NCI-H146 treated with DMSO at 0.1 percent for 48 hours (cell line): ENCODE measurements at regions not wholly inside any gene's neighbourhood (a gene's known extent, or its start where the extent isn't known, plus 50 kb on each side); places are given as distances from the start of the nearest gene placed in this dataset.

ENCODE experiments used
- DNase-seq: peaks from one replicate; lab custom pipeline; 2025; ENCODE audit not compliant: unreplicated experiment; lab: John Stamatoyannopoulos, UW

DNA sequence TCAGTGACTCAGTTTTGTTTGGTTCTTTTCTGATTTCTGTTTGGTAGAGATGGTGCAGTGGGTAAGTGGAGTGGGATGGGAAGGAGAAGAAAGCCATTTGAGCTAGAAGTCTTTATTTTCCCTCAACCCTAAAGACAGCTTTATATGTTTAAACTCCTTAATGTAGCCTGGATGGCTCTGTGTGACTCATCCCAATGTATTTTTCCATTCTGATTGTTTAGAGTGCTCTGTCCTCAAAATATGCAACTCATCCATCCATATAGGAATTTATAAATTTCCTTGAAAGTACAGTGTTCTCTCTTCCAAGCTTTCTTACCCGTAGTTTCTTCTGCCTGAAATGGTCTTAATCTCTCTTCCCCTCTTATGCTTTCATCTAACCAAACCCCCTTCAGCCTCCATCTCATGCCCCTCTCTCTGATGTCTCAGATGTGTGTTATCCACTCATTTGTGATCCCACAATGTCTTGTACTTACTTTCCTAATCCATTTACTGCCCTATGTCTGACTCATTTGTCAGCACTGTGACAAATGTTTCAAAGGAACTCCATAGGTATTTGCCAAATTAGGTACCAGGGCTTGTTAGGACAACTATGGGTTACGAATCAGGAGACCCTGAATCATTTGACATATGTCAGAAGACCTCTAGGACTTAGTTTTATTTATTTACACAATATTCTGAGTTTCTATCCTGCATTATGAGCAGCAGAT is 217.5 kb upstream of the SGCD start:
- DNase-seq, result no peak

GRCh38 chr5:156119692-156120091 is 207.3 kb upstream of the SGCD start:
- DNase-seq, result no peak

DNA sequence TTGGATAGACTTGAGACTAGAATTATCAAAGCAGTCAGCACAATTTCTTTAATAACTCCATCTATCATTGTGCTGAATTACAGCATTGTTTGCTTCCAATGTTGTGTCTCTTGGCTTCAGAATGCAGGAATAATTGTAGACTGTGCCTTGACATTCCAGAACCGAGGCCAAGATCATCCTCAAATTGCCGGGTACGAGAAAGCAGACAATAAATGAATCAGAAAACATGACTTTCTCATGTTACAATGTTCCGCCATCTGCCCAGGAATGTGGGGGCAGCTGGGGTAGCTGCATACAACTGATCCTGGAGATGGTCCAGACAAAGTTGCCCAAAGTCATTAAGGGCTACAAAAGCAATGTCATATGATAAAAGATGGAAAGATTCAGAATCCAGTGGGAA is 206.2 kb upstream of the SGCD start:
- DNase-seq, result no peak

- DNase-seq, result no peak
These were observed 205.7 kb upstream of the SGCD start for GRCh38 chr5:156121234-156121633.

DNA sequence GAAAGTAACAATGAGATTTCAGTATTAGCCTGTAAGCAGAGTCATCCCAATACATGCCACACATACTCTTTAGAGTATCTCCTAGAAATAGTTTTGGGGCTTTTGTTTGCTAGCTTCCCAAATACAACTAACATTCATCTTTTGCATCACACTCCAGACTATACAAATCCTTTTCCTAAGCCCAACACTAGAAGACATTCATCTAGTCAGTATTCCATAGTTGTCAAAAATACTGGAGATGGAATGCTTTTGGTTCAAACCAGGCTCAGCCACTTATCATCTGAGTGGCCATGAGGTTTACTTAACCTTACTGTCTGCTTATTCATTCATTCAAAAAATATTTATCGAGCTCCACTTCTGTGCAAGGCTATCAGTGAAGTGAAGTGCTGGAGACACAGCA is 205.1 kb upstream of the SGCD start:
- DNase-seq, result no peak

- DNase-seq, result no peak
These were observed 202.3 kb upstream of the SGCD start for GRCh38 chr5:156124708-156125107.

- DNase-seq, result no peak
These were observed 201.8 kb upstream of the SGCD start for GRCh38 chr5:156125118-156125517.

GRCh38 chr5:156126716-156127115 is 200.2 kb upstream of the SGCD start:
- no peak for DNase-seq

DNA sequence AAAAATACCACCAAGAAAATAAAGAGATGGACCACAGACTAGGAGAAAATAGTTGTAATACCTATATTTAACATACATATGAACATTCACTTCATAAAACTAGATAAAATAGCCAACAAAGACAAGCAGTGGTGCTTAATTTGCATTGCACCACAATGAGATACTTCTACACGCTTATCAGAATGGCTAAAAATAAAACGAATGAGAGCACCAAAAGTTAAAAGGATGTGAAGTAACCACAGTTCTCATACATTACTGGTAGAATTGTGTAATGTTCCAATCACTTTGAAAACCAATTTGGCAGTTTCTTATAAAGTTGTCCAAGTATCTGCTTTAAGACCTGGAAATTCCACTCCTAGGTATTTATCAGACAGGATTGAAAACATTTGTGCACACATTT is 198.9 kb upstream of the SGCD start:
- no peak for DNase-seq

DNA sequence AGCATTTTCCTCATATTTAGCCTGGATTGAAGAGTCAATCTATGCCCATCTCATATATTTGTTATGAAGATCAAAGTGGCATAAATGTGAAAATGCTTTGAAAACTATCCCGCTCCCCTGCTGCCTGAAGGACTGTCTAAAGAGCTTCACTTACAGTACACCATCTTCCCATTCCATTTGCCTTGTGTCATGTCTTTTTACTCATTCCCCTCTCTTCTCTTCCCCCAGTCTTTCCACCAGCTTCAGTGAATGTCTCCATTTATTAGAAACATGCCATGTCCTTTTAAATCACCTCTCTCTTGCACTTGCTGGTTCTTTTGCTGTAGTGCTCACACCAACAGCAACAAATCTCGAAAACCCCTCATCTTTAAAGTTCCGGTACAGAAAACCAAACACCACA is 192.7 kb upstream of the SGCD start:
- DNase-seq, result no peak

DNA sequence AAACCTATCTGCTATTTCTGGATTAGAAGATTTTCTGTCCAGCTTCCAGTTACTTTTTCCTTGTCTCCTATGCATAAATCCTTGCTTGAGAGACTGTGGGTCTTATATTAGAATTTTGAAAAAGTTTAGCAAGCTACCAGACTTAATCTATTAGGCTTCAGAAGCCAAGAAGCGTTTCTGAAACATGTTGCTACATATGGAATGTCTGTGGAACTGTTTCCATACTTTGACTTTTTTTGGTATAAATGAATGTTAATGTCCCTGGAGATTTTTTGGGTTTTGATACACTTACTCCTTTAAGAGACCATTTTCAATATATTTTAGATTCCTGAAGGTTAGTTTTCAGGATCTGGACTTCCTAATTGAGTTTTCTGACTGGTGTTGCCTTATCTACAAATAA is 191.4 kb upstream of the SGCD start:
- no peak for DNase-seq

- DNase-seq, result no peak
These were observed 189.7 kb upstream of the SGCD start for GRCh38 chr5:156137071-156137869.

DNA sequence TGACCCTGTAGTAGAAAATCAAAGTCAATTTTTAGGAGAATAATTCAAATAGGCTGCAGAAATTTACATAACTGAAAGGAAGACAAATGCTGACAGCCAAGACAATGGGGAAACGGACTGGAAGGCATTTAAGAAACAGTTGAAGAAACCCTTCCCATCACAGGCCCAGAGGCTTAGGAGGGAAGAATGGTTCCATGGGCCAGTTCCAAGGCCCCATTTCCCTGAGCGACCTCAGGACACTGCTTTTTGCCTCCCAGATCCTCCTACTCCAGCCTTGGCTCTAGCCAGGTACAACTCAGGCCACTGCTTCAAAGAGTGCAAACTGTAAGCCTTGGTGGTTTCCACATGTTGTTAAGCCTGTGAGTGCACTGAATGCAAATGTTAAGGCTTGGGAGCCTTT is 184.1 kb upstream of the SGCD start:
- no peak for DNase-seq

DNA sequence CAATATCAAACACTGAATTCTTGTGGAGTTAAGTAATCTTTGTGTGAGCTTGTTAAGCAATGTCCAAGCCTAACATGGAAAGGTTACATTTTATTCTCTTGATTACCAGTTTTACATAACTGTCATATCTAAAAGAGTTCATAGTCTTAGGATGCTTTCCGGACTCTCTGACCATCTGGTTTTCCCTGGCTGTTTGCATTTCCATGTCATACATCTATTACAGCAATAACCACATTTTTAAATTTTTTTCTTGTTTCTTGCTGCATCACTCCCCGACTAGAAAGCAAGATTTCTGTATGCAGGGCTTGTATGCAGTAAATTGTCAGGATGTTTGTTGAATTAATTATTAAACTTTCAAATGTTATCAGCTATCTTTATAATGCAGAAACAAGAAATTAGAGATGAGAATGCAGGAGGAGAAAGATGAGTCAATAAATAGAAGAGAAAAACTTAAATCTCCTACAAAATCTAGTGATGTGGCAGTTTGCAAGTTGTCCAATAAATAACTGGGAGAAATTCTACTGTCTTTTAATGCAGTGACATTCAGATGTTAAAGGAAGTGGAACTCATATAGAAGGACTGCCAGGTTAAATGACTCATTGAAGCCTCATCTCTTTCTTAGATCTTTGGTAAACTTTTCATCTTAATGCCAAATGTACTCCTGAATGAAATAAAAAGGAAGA is 179.6 kb upstream of the SGCD start:
- no peak for DNase-seq

DNA sequence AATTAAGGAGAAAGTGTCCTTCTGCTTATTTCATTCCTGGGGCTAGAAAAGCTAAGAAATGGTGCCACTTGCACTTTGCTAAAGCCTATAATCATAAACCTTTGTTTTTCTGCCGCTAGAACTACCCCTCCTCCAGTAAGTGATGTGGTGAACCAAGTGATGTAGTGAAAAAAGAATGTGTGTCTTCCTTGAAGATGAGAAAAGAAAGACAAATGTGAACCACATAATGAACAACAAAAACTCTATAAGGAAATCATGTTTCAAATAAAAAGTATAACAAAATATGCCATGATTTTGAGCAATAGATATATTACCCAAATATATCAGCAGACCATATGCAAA is 179.0 kb upstream of the SGCD start:
- DNase-seq, result no peak

GRCh38 chr5:156148301-156148700 is 178.7 kb upstream of the SGCD start:
- no peak for DNase-seq

- DNase-seq, result no peak
These were observed 177.8 kb upstream of the SGCD start for GRCh38 chr5:156149213-156149612.

DNA sequence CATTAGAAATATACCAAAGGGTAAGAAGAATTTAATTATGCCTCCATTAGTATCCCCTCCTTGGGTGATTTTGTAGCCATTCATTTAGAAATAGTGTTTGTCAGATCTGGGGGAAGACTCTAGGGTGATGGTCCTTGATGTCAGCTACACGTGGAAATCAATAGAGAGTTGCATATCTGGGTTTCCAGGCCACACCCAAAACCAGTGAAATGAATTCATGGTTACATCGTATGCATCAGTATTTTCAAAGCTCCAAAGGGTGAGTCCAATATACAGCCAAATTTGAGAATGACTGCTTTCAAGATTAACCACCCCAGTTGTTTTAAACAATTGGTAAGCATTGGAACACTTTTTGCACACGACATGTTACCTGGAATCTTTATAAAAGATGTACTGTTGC is 173.4 kb upstream of the SGCD start:
- DNase-seq, result no peak

DNA sequence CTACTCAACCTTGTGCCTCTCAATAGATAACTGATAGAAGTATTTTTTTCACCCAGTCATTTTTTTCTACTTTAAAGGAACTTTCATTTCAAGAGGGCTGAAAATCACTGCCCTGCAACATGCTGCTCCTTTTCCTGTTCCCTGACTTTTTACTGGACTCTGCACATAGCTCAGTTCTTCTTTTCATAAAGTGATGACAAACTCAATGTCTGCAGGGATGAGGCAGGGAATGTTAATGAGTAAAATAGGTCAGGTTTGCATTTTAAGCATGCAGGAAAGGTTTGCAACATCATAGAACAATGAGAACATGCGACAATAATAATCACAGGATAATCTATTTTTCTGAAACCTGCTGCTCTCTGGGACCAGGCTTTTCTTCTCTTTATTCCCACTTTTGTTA is 172.2 kb upstream of the SGCD start:
- no peak for DNase-seq

- DNase-seq, result no peak
These were observed 171.4 kb upstream of the SGCD start for GRCh38 chr5:156155598-156155997.

GRCh38 chr5:156164306-156164705 is 162.7 kb upstream of the SGCD start:
- DNase-seq, result no peak

DNA sequence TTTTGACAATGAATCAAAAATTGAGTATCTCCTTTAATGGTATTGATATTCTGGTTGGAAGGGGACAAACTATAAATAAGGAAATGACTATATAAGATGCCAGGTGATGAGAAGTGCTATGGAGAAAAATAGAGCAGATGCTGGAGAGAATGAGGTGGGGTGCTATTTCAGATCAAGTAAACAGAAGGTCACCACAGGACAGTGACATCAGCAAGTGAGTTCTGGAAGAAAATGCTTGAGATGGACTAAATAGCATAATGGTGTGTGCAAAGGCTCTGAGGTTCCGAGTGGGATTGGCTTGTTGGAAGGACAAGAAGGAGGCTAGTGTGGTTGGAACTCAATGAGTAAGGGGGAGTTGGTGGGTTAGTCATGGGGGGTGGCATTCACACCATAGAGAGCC is 157.5 kb upstream of the SGCD start:
- DNase-seq, result no peak
